AML-193 (cell line): ENCODE measurements at regions not wholly inside any gene's neighbourhood (a gene's known extent, or its start where the extent isn't known, plus 50 kb on each side); places are given as distances from the start of the nearest gene placed in this dataset.

Experiments used
- DNase-seq, 2 experiments: peaks; one replicate each; lab custom pipeline; 2025; lab: John Stamatoyannopoulos, UW

DNA sequence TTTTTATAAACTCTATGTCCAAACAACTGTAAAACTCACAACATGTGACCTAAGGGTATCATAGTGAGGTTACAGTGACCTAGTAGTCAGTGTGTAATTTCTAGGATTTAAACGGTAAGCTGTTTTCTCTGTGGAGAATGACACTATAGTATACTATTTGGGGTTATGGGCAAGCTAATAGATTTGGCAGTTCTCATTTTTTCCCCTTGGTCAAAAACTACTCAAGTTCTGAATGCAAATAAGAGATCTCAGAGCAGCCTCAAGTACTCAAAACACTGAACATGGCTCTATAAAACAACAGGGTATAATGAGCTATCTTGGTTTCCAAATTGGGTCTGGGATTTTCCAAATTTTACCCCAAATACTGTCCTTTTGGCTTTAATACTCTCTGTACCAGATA is 88.5 kb upstream of the HMCN1 start:
- DNase-seq, result no peak

DNA sequence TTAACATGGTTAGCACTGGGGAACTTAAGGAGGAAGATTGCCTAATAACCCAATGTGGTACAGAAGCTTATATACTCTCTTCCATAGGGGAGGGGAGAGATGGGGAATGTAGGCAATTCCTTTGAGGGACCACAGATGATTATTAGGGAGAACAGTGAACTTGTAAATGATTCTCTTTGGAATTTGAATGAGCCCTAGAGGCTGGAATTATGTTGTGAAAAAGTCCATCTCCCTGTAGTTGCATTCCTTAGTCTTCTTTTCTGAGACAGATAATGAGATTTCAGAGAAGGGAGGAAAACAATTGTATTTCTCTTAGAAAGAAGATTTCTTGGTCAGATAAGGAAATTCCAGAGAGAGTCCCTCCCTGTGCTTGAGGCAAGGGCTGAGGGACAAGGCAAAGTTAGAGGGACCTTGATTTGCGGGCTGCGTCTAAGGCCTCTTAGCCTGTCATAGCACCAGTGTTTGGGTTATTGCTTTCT is 89.0 kb upstream of the HMCN1 start:
- peak in 1 of 2 experiments; percentile 3 for DNase-seq

DNA sequence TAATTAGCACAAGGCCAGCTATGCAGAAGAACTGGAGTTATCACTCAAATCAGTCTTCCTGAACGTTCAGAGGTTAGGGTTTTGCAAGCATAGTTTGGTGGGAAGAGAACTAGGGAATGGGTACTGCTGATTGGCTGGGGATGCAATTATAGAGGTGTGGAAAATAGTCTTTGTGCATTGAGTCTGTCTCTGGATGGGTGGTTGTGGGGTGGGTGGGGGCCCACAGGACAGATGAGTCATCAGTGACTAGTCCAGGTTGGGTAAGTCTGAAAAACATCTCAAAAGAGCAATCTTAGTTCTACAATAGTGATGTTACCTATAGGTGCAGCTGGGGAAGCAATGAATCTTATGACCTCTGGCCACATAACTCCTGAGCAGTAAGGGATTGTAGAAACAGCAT is 89.7 kb upstream of the HMCN1 start:
- no peak for DNase-seq

DNA sequence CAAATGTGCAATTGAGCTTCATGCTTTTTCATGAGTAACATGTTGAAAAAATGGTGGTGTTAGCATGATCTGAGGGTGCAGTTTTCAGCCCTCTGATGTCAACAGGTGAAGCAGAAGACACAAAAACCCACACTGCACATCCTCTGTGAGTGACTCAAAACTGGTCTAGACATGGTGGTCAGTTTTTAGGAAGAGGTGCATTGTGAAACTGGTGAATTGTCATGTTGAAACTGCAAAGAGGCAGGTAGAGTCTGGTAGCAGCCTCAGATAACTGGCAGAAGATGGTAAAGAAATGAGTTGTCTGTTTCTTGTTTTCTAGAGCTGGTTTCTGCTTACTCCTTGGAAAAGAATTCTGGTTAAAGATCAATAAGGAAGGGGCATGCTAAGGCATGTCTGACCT is 97.3 kb upstream of the HMCN1 start:
- peak; percentile 28 to 38 for DNase-seq

DNA sequence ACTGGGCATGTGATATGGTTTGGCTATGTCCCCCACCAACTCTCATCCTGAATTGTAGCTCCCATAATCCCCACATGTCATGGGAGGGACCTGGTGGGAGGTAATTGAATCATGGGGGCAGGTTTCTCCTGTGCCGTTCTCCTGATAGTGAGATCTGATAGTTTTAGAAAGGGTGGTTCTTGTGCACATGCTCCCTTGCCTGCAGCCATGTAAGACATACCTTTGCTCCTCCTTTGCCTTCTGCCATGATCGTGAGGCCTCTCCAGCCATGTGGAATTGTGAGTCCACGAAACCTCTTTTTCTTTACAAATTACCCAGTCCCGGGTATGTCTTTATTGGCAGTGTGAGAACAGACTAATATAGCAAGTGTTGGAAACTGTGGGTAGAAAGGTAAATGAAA is 99.5 kb upstream of the HMCN1 start:
- no peak for DNase-seq

DNA sequence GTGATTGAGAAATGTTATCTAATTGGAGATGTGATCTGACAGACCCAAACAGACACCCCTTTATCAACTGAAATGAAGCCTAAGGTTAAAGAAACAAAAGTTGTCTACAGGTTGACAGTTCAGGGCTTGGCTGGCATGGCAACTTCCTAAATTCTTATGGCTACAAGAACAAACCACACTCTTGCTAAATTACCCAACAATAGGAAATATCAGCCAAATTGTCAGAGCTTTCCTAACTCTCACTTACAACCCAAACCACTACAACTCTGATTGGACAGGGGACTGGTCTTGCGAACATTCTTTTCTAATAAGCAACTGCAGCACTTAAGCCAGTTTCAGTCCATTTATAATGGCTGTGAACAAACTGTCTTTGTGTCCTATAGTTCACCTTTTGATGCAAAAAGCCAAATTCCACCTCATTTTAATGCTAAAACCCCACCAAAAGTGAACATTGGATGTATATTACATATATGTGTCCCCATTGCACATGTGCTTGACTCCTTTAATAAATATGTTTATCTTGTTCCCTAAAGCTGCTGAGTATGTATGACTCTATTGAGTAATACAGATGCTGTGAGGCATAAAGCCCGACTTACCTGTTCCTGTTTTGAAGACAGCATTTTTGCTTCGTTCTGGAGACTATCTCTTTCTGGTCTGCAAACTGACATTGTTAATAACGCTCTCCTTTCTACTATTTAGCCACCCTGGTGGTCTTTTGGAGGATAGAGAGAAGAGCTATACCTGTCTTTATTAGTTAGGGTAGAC is 101.3 kb upstream of the HMCN1 start:
- DNase-seq, result peak; percentile 98 to 99

DNA sequence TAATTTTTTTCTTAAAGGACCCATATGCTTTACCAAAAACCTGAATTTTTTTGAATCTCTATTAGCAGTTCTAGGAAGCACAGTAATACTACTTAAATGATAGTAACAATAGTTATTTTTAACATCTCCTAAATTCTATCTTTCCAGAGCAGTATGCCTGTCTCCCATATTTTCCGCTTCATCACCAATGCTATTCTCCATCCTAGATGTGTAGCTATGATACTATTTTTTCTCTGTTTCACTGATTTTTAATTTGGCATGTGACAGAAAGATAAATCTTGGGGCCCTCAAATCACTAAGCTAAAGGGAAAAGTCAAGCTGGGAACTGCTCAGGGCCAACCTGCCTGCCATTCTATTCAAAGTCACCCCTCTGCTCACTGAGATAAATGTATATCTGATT is 102.3 kb upstream of the HMCN1 start:
- DNase-seq, result no peak

DNA sequence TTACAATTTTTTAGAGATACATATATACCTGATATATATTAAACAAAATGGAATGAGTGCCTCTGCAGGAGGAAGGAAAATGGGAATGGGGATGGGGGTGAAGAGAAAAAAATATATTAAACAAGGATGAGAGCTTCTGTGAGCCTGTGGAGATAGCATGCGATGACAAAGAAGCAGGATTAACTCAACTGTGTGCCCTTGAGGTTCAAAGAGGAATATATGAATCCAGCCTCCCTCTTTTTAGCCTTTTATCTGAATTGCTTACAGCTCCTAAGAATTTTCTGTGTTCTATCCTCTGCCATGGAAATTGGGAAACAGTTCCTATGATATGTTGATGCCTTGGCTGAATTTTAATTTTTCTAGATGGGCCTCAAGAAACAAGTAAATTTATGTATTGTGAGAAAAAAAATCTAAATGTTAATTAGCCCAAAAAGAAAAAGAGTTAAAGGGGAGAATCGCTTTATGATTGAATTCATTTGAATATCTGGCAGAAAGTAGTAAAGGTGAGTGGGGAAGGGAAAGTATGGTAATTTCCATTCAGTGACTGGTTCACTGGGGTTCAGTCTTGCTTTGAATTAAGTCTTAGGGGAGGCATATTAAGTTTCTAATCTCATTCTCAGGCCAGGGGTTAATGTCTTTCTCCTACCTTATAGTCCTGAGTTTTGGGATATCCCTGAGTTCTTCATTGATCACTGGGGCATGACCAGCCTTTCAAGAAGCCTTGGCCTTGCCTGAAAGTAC is 106.3 kb upstream of the HMCN1 start:
- no peak for DNase-seq

DNA sequence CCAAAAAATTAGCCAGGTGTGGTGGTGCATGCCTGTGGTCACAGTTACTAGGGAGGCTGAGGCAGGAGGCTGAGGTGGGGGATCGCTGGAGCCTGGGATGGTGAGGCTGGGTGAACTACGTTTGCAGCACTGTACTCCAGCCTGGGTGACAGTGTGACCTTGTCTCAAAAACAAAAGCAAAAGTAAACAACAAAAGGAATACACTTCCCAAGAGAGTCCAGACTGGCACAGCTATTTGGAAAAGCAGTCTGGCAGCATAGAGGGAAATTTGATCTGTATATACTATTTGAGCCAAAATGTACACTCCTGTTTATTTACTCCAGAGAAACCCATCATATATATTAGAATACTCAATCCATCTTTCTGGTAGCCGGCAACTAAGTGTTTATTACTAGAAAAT is 107.0 kb upstream of the HMCN1 start:
- no peak for DNase-seq

DNA sequence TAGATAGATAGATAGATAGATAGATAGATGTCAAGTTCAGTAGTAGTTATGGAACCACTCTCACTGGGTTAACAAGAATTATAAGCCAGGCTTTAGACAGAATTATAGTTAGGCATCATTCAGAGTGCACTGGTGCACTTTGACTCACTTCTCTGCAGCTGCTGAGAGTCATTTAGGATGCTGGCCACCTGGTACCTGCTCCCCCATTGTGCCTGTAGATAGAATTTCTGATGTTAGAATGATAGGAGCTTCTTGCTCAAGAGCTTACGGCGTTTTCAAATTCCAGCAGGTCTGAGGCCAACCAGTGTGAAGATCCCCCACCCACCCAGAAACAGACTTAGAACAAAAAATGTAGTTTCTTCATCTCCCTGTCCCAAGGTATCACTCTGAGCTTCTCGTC is 107.8 kb upstream of the HMCN1 start:
- no peak for DNase-seq

DNA sequence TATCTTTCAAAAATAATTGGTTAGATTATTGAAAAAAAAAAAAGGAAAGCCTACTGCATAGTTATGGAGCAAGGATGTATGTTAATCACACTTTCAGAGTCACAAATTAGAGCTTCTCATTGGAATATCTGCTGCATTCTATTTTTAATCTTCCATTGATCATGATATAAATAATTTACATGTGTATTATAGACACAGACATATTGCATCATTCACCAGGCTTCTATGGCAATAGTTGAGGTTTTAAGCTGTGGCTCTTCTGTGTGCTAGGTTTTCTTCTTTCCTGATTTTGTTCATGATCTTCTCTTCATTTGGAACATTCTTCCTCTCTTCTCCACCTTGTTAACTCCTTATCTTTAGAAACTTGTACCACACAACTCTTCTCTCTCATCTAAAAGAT is 123.2 kb upstream of the HMCN1 start:
- DNase-seq, result peak; percentile 36 to 45

DNA sequence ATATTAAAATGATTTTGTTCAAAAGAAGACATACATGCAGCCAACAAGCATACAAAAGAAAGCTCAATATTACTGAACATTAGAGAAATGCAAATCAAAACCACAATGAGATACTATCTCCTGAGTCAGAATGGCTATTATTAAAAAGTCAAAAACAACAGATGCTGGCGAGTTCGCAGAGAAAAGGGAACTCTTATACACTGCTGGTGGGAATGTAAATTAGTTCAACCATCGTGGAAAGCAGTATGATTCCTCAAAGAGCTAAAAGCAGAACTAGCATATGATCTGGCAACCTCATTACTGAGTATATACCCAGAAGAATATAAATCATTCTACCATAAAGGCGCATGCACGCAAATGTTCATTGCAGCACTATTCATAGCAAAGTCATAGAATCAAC is 126.0 kb upstream of the HMCN1 start:
- no peak for DNase-seq

DNA sequence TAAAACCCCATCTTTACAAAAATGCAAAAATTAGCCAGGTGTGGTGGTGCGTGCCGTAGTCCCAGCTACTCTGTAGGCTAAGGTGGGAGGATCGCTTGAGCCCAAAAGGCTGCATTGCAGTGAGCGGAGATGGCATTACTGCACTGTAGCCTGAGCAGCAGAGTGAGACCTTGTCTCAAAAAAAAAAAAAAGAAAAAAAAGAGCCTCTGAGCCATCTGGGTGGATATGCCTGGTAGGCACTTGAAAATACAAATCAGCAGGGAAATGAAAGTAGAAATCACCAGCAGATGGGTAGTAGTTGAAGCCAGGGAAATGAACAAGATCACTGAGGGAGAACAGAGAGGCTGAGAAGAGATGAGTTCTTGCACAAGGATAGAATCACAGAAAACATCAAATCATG is 131.0 kb upstream of the HMCN1 start:
- DNase-seq, result no peak

DNA sequence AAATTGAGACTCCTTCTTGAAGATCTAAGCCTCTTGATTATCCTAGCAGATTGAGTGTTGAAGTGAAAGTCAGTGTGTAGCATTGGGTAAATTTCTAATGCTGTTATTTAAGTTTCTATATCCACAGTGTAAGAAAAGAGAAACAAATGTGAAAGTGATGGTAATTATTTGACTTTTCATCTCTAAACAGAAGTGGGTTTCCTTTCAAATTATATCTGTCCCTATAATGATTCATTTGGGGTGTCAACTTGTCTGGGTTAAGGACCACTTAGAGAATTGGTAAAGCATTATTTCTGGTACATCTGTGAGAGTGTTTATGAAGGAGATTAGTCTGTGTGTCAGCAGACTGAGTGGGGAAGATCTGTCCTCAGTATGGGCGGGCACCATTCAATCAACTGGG is 133.0 kb upstream of the HMCN1 start:
- no peak for DNase-seq

DNA sequence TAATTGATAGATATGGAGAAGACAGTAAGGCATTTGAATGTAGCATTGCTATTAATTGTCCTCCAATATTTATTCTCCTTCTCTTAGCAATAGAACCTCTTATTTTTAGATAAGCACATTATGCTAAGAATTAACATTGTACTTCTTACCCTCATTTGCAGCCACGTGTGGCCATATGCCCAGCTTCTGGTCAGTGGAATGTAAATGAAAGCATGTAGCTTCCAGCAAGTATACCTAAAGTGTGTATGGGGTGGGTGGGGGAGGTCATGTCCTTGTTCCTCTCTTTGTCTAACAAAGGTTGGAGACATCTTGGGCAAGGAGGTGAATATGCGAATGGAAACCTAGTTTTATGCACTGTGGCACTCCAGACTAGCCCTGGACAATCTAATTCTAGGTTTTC is 133.6 kb upstream of the HMCN1 start:
- no peak for DNase-seq

DNA sequence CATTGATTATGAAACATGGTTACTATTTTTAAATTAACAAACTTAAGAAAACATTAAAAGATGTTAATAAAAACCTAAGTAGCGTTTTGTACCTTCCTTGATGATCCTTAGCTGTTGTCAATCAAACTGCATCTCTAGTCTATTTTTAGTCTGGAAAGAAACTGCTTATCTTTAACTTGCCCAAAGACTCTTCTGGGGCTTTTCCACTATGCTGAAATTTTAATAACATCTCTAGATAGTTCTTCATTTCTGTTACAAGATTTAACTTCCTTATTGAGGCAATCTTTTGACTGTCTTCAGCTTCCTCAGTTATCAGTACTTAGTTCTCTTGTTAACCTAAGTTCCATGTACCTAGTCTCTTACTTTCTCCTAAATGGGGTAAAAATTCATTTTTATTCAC is 135.9 kb upstream of the HMCN1 start:
- peak; percentile 69 to 81 for DNase-seq

DNA sequence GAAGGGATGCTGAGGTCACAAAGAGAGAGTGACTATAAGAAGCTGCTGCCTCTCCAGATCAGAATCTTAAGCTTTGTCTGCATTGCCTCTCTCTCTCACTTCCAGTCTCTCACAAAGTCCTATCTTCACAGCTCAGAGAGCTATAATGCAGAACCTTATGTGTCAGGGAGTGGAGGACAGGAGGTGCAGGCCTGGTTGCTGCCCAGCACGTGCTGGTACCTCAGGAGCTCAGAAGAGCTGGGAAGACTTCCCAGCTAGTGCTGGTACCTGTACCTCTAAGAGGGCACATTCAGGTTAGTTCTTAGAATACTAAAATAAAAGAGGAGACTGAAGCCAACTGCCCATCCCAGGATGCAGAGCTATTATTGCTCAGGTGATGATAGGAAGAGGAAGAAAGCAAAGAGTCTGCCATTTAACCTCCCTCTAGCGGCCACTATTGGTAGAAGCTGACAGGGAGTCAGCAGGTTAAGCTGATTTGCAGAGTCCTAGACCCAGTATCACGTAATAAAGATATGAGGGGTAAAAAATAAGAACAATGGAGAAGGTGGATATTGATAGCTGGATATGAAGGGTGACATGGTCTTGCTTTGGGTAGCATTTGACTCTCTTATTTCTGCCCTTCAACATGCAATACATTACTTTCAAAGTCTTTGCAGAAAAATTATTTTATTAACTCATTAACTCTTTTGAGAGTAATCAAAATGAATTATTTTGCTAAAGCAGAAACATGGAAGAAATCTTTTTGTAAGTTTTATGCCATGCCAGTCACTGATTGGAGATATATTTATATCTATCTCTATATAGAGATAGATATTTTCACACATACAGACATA is 138.1 kb upstream of the HMCN1 start:
- peak; percentile 22 to 31 for DNase-seq

DNA sequence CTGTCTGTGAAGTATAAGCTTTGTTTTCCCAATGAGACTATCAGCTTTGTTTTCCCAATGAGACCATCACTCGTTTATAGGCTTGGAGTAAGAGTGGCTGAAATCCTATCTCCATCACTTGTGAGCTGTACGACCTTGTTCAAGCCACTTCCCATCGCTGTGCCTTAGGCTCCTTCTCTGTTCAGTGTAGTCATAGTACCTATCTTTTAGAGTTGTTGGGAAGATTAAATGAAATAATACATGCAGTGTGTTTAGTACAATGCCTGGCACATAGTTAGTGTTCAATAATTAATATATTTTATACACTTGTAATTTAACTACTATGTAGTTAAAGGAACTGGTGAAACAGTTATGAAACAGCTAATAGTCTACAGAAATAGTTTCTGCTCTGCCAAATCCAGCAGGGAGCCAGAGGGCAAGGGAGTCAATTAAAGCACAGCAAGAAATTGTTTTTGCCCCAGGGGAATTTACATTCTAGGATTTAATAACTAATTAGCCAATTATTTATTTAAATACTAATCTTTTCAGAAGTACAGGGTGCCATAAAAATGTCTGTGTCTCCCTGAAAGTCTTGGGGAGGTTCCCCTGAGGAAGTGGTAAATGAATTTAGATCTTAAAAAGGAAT is 139.3 kb upstream of the HMCN1 start:
- DNase-seq, result no peak

DNA sequence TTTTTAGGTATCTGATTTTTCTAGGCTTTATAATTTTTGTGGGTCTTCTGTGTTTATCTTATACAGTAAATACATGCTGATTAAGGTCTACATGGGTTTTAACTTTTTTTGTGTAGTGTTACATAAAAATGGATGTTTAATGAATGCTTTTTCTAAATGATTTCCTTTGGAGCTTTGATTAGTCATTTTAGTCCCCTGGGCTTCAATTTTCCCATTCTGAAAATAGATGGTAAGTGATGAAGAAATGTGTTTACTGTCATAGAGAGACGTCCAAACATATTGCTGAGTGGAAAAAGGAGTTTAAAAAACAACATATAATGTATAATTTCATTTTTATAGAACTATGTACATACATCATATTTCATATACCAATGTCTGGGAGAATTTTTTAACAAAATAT is 140.9 kb upstream of the HMCN1 start:
- no peak for DNase-seq

DNA sequence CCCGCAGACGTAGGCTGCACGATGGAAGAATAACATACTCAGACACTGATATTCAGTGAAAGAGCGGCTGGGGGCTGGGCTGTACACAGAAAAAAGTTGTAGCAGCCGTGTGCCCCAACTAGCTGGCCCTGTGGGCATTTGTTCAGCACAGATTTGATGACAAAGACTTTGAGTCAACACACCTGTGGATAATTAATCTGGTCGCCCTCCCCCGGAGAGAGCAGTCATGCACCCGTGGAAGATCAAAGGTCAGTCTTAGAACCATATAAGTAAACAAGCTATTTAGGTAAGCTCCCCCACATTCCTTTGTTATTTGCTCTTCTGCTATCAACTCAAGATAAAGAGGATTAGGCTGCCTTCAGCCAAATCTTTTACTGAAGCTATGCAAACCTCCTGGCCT is 148.4 kb upstream of the HMCN1 start:
- no peak for DNase-seq

DNA sequence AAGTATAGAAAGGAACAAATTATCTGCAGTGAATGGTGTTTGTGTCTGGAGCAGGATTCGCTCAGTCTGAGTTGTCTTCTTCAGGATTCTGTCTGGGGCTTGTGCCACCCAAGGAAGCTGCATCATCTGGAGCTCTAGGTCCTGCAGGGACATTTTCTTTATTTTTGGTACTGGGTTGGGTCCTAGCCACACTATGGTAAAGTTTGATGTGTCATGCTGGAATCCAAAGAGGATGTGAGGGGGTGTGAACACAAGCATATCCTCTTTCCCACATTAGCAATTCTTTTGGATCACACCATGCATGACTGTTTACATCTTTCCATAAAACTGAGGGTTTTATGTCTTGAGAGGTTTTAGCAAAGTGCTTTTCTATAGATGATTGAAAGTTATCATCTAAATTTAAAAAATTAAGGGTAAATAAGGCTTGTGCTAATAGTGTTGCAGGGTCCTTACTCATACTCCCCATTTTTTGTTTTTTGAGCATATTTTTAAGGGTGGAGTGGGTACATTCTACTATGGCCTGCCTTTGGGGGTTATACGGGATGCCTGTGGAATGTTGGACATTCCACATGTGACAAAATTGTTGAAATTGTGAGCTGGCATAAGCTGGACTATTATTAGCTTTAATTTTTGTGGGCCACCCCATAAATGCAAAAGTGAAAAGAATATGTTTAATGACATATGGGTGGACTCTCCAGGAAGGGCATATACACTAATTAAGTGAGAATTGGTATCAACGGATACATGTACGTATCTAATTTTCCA is 152.0 kb upstream of the HMCN1 start:
- DNase-seq, result no peak
